ENCODE measurements at regions not wholly inside any gene's neighbourhood (a gene's known extent, or its start where the extent isn't known, plus 50 kb on each side); places are given as distances from the start of the nearest gene placed in this dataset.
"Not testable (repeated sequence)": the region's sequence is repeated elsewhere in the genome, so short reads cannot be mapped to it uniquely, and the experiment has no call there.

DNA sequence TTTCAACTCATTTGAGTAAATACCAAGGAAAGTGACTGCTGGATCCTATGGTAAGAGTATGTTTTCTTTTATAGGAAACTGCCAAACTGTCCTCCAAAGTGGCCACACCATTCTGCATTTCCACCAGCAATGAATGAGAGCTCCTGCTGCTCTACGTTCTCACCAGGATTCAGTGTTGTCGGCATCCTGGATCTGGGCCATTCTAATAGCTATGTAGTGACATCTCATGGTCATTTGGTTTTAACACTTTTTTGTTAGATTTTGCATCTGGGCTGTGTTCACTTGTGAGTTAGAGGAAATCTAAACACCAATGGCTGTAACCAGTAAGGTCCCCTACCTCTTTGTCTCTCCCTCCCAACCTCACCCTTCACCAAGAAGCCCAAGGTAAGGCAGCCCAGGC, 115.9 kb downstream of the ATPSCKMT start:
- DNase-seq (ENCODE audit: low spot score): no peak
- intact Hi-C loops (cut with DNase I): no loop called here

DNA sequence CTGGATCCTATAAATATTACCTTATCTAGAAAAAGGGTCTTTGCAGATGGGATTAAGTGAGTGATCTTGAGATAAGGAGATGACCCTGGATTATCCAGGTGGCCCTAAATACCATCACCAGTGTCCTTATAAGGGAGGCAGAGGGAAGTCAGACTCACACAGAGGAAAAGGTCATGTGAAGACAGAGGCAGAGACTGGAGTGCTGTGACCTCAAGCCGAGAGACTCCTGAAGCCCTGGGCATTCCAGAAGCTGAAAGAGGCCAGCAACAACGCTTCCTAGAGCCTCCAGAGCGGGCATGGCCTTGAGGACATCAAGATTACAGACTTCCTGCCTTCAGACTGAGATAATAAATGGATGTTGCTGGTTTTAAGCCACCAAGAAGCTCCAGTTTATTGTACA, 118.8 kb downstream of the ATPSCKMT start:
- intact Hi-C loops (cut with DNase I): no loop called here
- DNase-seq (ENCODE audit: low spot score): no peak

DNA sequence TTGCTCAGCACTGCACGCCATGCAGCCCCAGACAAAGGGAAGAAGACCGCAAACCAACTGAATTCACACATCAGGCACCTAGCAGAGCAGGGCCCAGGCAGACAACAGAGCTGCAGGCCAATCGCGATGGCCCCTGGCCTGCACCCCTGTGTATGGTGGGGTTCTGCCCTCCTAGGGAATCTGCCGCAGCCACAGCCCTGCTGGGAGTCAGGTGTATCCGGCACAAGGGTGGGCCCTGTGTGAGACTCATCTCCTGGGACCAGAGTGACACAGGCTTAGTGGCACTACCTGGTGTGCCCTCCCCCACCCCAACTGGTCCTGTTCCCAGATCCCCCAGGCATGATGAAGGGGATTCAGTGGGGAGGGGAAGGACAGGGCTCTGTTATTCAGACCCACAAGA, 122.8 kb downstream of the ATPSCKMT start:
- DNase-seq (ENCODE audit: low spot score): no peak
- intact Hi-C loops (cut with DNase I): no loop called here

DNA sequence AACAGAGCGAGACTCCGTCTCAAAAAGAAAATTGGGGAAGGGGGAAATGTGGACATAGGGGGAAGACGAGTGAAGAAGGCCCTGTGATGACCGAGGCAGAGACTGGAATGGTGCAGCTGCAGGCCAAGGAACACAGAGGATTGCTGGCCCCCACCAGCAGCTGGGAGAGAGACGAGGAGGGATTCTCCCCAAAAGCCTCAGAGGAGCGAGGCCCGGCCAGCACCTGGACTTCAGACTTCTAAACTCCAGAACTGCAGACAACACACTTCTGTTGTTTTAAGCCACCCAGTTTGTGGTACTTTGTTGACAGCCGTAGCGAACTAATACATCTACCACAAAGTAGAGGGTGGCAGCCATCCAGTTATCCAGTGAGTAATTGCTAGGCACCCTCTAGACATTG, 124.6 kb downstream of the ATPSCKMT start:
- no peak for DNase-seq (ENCODE audit: low spot score)
- intact Hi-C loops (cut with DNase I): no loop called here

DNA sequence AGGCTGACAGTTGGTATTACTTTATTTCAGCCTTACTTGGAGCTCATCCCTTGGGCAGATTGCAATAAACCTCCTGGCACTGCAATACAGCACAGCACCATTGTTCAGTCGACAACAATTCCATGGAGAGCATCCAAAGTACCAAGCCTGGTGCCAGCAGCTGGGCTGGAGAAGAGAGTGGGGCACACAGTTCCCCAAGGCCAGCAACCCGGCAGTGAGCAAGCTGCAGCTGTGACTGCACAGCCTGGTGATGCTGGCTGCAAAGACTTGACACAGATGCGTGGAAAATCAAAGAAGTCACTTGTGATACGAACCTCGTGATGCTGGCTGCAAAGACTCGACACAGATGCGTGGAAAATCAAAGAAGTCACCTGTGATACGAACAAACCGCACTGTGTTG, 125.4 kb downstream of the ATPSCKMT start:
- DNase-seq (ENCODE audit: low spot score): no peak
- intact Hi-C loops (cut with DNase I): no loop called here

DNA sequence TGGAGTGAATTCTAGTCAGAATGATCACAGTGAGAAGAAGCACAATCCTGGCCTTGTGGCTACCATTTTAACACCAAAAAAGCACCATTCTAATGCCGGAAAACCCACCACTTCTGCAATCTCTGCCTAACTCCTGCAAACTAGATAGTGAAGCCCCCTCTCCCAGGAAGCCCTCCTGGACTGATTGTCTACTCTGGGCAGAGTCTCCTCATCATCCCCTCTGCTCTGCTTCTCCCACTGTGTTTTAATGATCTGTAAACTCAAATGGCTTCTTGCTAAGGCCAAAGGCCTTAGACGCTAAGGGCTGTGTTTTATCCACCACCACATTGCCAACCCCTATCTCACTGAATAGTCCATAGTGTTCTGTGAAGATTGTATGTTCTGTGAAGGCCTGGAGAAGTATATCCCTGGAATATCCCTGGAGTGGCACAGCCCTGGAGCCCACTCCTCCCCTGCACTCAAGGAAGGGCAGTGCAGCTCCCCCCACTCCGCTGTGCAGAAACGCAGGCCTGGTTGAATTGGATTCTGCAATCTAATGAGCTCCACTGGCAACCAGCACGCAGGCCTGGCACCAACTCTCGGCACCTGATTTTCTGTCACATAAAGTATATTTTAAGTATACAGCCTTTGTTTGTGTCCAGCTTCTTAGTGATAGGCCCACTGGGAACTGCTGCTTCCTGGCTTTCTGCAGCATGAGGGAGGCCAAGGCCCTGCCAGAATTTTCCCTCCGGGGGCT, 126.3 kb downstream of the ATPSCKMT start:
- no peak for DNase-seq (ENCODE audit: low spot score)

DNA sequence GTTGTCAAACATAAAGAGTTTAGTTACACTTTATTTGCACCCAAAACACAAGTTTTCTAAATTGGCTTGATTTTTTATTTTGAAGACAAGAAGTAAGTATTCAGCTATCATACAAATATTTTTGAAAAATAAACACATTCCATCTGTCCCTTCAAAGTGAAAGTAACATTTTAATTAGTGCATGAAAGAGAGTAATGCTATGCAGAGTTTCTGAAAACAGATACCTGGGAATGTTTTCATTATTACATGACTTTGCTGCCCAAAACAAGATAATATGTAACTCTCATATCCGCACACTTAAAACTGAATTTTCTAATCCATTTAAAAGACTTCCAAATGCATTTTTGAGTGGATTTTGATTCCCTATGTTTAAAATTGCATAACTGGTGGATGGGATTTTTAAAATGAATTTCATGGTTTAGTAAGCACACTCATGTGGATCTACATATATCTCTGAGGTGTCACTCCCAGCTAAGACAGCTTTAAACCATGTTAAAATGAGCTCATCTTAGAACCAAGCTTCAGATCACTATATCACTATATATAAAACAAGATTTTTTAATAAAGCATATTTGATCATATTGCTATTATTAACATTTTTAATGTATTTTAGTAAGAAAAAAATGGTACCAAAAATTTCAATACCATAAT, 127.5 kb downstream of the ATPSCKMT start:
- no peak for DNase-seq (ENCODE audit: low spot score)
- intact Hi-C loops (cut with DNase I): no loop called here

More for the DNA sequence above, 126.3 kb downstream of the ATPSCKMT start:
- intact Hi-C loops (cut with DNase I): no loop called here

DNA sequence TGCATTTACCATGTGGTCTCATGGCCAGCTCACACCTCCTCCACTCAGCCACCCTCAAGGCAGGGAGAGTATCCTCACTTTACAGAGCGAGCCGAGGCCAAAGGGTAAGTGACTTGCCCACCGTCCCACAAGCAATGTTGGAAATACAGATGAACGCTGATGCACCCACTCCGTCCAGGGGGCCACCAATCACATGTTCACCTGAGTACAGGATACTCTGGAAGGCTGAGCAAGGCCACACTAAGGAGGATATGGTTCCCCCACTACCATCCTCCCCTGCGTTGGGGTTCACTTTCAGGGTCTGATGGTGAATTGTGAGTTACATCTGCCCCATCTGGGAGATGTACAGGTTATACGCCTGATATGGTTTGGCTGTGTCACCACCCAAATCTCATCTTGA, 128.8 kb downstream of the ATPSCKMT start:
- intact Hi-C loops (cut with DNase I): no loop called here

DNA sequence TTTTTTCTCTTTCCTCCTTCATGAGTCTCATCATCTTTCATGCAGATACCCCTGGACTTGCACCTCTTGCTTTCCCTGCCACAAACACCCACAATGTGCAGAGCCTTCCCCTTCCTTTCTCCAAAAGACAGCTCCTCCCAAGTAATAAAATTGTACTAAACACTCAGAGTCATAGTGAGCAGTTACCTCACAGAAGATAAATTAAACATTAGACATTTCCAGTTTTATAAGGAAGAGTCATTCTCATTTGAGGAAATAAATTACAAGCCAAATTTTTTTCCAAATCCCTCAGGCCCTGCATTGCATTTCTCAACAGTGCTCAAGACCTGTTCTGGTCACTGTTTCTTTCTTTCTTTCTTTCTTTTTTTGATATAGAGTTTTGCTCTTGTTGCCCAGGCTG, 131.5 kb downstream of the ATPSCKMT start:
- intact Hi-C loops (cut with DNase I): no loop called here
- no peak for DNase-seq (ENCODE audit: low spot score)

More for the DNA sequence above, 128.8 kb downstream of the ATPSCKMT start:
- no peak for DNase-seq (ENCODE audit: low spot score)

DNA sequence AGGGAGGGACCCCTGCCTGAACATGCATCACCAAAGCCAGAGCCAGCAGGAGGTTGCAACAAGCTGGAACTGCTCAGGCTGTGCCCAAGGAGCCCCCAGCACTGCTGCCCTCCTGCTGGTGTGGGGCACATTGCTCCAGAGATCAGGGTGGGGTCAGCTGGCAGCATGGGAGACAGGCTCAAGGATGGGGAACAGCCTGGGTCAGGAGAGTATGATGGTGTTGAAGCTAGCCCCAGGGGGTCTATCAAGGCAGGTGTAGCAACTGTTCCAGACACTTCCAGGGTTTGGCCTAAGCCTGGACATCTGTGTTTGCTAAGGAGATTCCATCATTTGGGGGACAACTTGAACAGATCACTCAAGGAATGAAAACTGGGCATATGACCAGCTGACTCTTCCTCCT, 133.1 kb downstream of the ATPSCKMT start:
- no peak for DNase-seq (ENCODE audit: low spot score)
- intact Hi-C loops (cut with DNase I): no loop called here

DNA sequence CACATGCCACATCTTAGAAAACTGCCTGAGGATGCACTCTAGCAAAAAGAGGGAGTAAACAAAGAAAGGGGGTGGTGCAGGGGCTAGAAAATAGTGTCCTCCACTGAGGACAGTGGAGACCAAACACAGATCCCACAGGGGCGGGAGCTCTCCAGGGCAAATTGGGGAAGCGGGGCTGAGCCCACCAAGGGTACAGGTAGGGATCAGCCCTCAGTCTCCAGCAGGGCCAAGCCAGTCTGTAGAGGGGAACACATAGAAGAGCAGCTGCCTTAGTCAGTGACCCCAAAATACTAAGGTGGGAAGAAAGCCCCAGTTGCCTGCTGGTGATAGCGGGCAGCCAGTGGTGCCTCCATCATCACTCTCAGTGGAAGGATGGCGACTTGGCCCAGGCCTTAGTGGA, 134.0 kb downstream of the ATPSCKMT start:
- intact Hi-C loops (cut with DNase I): no loop called here
- no peak for DNase-seq (ENCODE audit: low spot score)

DNA sequence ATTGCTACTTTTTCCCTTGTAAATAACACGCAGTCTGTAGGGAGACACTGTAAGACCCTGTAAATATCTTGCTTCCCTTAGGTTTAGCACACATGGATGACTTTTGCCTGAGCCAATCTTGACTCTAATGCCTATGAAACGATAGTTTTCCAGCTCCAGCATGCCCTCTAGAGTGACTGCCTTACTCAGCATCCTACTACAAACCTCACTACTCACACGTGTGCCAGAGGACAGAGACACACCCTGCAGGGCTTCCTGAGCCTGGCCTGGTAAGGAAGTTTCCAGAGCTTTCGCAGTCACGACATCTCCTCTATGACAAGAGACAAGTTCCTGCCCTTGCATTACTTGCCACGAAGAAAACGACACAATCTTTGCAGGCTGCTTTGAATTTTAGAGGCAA, 138.1 kb downstream of the ATPSCKMT start:
- intact Hi-C loops (cut with DNase I): no loop called here
- no peak for DNase-seq (ENCODE audit: low spot score)

DNA sequence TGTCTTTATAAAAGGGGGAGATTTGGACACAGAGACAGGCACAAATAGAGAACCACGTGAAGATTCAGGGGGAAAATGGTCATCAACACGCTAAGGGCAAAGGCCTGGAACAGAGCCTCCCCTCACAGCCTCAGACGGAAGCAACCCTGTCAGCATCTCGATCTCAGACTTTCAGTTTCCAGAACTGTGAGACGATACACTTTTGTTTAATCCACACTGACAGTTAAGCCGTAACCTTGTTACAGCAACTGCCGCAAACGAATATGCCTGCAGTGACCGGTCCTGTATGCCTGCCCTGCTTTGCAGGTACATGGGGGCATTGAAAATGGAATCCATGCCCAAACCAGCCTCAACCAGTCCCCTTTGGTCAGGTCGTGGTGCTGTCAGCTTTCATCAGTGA, 139.5 kb downstream of the ATPSCKMT start:
- intact Hi-C loops (cut with DNase I): no loop called here
- no peak for DNase-seq (ENCODE audit: low spot score)

DNA sequence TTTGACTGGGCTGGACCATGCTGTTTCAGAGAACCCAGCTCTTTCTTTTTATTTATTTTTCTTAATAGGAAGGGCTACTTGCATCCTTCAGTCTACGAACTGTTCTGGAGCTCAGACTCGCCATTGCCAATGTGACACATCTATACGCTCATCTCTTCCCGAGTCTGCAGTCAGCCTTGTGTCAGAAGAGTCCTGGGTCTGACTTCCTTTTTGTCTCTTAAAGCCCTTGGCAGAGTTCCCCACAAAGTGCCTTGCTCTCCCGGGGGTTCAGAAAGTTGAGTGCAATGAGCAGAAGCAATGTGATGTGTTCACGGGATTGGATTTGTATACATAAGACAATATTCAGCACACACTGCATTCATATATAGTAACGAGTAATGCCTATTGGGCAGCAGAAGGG, 140.4 kb downstream of the ATPSCKMT start:
- intact Hi-C loops (cut with DNase I): no loop called here
- no peak for DNase-seq (ENCODE audit: low spot score)

DNA sequence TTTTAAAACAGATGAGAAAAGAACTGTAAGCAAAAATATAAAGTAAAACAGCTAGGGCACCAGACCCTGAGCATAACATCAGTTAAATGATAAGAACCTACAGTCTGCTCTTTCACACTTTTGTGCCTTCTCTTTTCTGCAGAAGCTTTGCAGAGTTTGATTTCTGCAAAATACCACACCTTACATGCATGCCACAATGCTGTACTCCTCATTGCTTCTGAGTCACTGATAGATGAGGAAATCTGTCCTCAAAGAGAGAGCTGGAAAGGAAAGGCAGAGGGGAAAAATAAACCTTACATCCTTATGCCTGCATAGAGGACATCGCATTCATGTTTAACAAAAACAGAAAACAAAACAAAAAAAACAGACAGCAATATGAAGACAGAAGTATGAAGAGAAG, 142.9 kb downstream of the ATPSCKMT start:
- no peak for DNase-seq (ENCODE audit: low spot score)
- intact Hi-C loops (cut with DNase I): no loop called here

DNA sequence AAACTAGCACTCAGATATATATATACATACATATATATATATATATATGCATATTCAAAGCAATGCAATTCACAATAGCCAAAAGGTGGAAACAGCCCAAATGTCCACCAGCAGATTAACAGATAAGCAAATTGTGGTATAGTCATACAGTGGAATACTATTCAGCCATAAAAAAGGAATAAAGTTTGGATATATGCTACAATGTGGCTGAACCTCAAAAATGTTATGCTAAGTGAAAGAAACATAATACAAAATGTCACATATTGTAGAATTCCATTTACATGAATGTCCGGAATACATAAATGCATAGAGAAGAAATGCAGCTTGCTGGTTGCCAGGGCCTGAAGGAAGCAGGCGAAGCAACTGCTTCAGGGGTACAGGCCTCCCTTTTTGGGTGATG, 143.4 kb downstream of the ATPSCKMT start:
- no peak for DNase-seq (ENCODE audit: low spot score)
- intact Hi-C loops (cut with DNase I): no loop called here

DNA sequence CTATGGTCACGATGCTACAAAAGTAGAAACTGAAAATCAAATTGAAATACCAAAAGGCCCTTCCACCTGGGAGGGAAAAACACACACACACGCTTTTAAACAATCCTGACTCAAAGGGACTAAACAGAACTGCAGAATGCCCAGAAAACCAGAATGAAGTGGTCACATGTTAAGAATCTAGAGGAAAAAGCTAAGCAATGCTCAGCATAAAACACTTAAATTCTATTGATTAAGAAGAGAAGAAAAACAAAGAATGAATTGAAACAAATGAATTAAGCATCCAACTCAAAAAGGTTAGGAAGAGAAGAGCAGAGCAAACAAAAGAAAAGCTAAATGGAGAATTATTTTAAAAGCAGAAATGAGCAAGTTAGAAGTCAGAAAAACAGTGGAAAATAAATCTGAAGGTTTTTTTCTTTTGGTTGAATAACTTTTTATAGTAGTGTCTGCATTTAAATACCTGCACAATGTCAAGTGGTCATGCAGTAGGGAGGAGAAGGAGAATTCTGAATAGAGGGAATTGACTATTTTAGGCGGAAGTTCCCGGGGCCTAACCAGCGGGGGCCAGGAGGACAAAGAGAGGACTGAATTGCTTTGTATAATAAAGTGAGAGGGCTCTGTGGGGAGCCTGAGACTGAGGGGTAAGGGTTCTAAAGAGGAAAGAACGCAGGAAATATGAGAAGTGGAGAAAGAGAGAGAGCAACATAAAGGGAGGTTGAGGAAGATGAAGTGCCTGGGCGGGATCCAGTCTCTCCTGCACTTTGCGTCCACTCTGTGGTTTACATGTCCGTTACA, 146.8 kb downstream of the ATPSCKMT start:
- intact Hi-C loops (cut with DNase I): no loop called here
- DNase-seq (ENCODE audit: low spot score): no peak

DNA sequence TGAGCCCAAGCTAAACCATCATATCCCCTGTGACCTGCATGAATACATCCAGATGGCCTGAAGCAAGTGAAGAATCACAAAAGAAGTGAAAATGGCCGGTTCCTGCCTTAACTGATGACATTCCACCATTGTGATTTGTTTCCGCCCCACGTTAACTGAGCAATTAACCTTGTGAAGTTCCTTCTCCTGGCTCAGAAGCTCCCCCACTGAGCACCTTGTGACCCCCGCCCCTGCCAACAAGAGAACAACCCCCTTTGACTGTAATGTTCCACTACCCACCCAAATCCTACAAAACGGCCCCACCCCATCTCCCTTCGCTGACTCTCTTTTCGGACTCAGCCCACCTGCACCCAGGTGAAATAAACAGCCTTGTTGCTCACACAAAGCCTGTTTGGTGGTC, 147.5 kb downstream of the ATPSCKMT start:
- DNase-seq (ENCODE audit: low spot score); intact Hi-C loops (cut with DNase I): not testable (repeated sequence)

DNA sequence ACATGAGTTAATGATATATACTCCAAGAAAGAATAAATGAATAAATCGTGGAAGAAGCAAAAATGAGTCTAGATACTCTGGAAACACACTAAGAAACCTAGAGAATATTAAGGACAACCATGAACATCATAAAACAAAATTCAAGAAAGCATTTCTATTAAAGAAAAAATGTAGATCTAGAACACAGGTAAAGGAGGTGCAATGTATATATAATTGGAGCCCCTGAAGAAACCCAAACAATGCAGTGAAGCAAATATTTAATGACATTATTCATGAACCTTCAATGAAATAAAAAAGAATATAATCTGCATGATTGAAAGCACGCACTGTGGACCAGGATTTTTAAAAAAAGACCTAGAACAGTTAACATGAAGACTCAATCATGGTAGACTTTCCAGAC, 150.1 kb downstream of the ATPSCKMT start:
- no peak for DNase-seq (ENCODE audit: low spot score)
- intact Hi-C loops (cut with DNase I): no loop called here

DNA sequence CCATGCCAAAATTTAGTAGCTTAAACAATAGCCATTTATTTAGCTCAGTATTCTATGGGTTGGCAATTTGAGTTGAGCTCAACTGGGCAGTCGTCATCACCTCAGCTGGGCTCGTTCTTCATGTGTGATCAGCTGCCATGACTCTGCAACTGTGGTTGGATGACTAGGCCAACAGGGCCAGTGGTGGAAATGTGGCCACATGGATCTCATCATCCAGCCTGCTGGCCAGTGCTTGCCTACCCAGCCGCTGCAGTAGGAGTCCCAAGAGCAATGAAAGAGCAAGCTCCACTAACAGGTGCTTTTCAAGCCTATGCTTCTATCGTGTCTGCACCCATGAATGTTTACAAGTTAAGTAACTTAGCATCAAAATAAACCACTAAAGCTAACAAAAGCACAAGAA, 158.0 kb downstream of the ATPSCKMT start:
- no peak for DNase-seq (ENCODE audit: low spot score)
- intact Hi-C loops (cut with DNase I): no loop called here

DNA sequence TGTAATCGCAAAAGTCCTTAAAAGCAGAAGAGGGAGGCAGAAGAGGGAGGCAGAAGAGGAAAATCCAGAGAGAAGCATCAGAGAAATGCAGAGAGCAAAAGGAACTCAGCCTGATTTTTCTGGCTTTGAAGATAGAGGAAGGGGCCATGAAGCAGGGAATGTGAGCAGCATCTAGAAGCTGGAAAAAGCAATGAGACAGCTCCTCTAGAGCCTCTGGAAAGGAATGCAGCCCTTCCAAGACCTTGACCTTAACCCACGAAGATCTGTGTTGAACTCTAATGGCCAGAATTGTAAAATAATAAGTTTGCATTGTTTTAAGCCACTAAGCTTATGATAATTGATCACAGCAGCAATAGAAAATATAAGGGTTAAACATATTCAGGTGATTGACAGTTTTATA, 159.6 kb downstream of the ATPSCKMT start:
- intact Hi-C loops (cut with DNase I): no loop called here
- no peak for DNase-seq (ENCODE audit: low spot score)
